ENCODE measurements at regions not wholly inside any gene's neighbourhood (a gene's known extent, or its start where the extent isn't known, plus 50 kb on each side); places are given as distances from the start of the nearest gene placed in this dataset.

- H4K20me1 ChIP-seq (ENCODE audit: control insufficient read depth, extremely low read depth, insufficient read depth, low read length), result no peaks in the 10 kb centered on the region
- H3K27me3 ChIP-seq (ENCODE audit: control insufficient read depth, extremely low read depth, insufficient read depth, low read length), result no peaks in the 10 kb centered on the region
- dilution Hi-C loops (cut with MboI; ENCODE audit: extremely low pct_ligation_motif_present, low sequenced_read_pairs), result no loop called here
- no peaks in the 10 kb centered on the region for H3K79me2 ChIP-seq (ENCODE audit: control insufficient read depth, insufficient read depth, low read length)
- no peak overlapping the region for H3K27ac ChIP-seq (ENCODE audit: control insufficient read depth, insufficient read depth, low read length)
- no peak overlapping the region for H3K4me3 ChIP-seq (ENCODE audit: control insufficient read depth in 2 of 3, extremely low read depth in 1 of 3, insufficient read depth in 2 of 3, low read depth in 1 of 3, low read length in 3 of 3)
- no peak for TF ChIP-seq CTCF (optimal IDR thresholded peaks at IDR 0.05 in 1 of 3, IDR thresholded peaks at IDR 0.05 in 1 of 3, conservative IDR thresholded peaks at IDR 0.05 in 1 of 3; ENCODE audit: extremely low read depth in 1 of 3, insufficient read depth in 2 of 3, low read length in 3 of 3)
- no peak for TF ChIP-seq EZH2 (IDR thresholded peaks at IDR 0.05; ENCODE audit: low read length)
- no peaks in the 10 kb centered on the region for H3K36me3 ChIP-seq (ENCODE audit: control insufficient read depth in 2 of 2, extremely low read depth in 1 of 2, insufficient read depth in 2 of 2, low read length in 2 of 2)
- no peaks in the 10 kb centered on the region for H3K9me1 ChIP-seq (ENCODE audit: control insufficient read depth, extremely low read depth, insufficient read depth, low read length)
- no peak overlapping the region for H3K9ac ChIP-seq (ENCODE audit: control insufficient read depth, extremely low read depth, insufficient read depth, low read length)
- no peak overlapping the region for H2AFZ ChIP-seq (ENCODE audit: control insufficient read depth, low read length)
- FAIRE-seq (no peak), DNase-seq (ENCODE audit: low read depth, low spot score) (no peak)
- peaks cover 7% of the 10 kb centered on the region for H3K4me1 ChIP-seq (ENCODE audit: control insufficient read depth, extremely low read depth, insufficient read depth, low read length)
- no peak overlapping the region for H3K4me2 ChIP-seq (ENCODE audit: control insufficient read depth, extremely low read depth, insufficient read depth, low read depth, low read length)
- no peaks in the 10 kb centered on the region for H3K9me3 ChIP-seq (ENCODE audit: control insufficient read depth, low read depth, low read length)
Measured at GRCh38 chr10:20986049-20986448, 88.9 kb upstream of the NEBL start.

- H3K9me3 ChIP-seq (ENCODE audit: control insufficient read depth, low read depth, low read length), result no peaks in the 10 kb centered on the region
- no peak for DNase-seq (ENCODE audit: low read depth, low spot score)
- no peaks in the 10 kb centered on the region for H3K9me1 ChIP-seq (ENCODE audit: control insufficient read depth, extremely low read depth, insufficient read depth, low read length)
- H4K20me1 ChIP-seq (ENCODE audit: control insufficient read depth, extremely low read depth, insufficient read depth, low read length), result no peaks in the 10 kb centered on the region
- dilution Hi-C loops (cut with MboI; ENCODE audit: extremely low pct_ligation_motif_present, low sequenced_read_pairs), result no loop called here
- H3K4me3 ChIP-seq (ENCODE audit: control insufficient read depth in 2 of 3, extremely low read depth in 1 of 3, insufficient read depth in 2 of 3, low read depth in 1 of 3, low read length in 3 of 3), result no peak overlapping the region
- no peaks in the 10 kb centered on the region for H3K36me3 ChIP-seq (ENCODE audit: control insufficient read depth in 2 of 2, extremely low read depth in 1 of 2, insufficient read depth in 2 of 2, low read length in 2 of 2)
- no peaks in the 10 kb centered on the region for H3K27me3 ChIP-seq (ENCODE audit: control insufficient read depth, extremely low read depth, insufficient read depth, low read length)
- H3K4me2 ChIP-seq (ENCODE audit: control insufficient read depth, extremely low read depth, insufficient read depth, low read depth, low read length), result no peak overlapping the region
- no peak overlapping the region for H2AFZ ChIP-seq (ENCODE audit: control insufficient read depth, low read length)
- no peak overlapping the region for H3K27ac ChIP-seq (ENCODE audit: control insufficient read depth, insufficient read depth, low read length)
- TF ChIP-seq CTCF (optimal IDR thresholded peaks at IDR 0.05 in 1 of 3, IDR thresholded peaks at IDR 0.05 in 1 of 3, conservative IDR thresholded peaks at IDR 0.05 in 1 of 3; ENCODE audit: extremely low read depth in 1 of 3, insufficient read depth in 2 of 3, low read length in 3 of 3) (no peak), EZH2 (IDR thresholded peaks at IDR 0.05; ENCODE audit: low read length) (no peak)
- no peaks in the 10 kb centered on the region for H3K79me2 ChIP-seq (ENCODE audit: control insufficient read depth, insufficient read depth, low read length)
- H3K4me1 ChIP-seq (ENCODE audit: control insufficient read depth, extremely low read depth, insufficient read depth, low read length), result no peaks in the 10 kb centered on the region
- no peak overlapping the region for H3K9ac ChIP-seq (ENCODE audit: control insufficient read depth, extremely low read depth, insufficient read depth, low read length)
- FAIRE-seq, result no peak
Measured at GRCh38 chr10:20984662-20985061, 87.6 kb upstream of the NEBL start.

All from keratinocyte (primary cell).